ENCODE measurements at regions not wholly inside any gene's neighbourhood (a gene's known extent, or its start where the extent isn't known, plus 50 kb on each side); places are given as distances from the start of the nearest gene placed in this dataset.

- H3K4me1 ChIP-seq, result no peaks in the 10 kb centered on the region
- H3K36me3 ChIP-seq (ENCODE audit: control insufficient read depth, insufficient read depth, low read length), result no peaks in the 10 kb centered on the region
- H3K4me1 Mint-ChIP-seq (ENCODE audit: low read depth, unreplicated experiment), result peaks cover 6% of the 10 kb centered on the region
- ChIA-PET POLR2A (no interaction called here), CTCF (no interaction called here)
- peaks cover 14% of the 10 kb centered on the region for H3K36me3 Mint-ChIP-seq (ENCODE audit: insufficient read depth, unreplicated experiment)
- TF ChIP-seq CTCF (IDR thresholded peaks at IDR 0.05; ENCODE audit: insufficient read depth in 1 of 2, low read depth in 1 of 2, low read length in 1 of 2, severe bottlenecking in 1 of 2, unreplicated experiment in 1 of 2), result no peak
- no peak for DNase-seq
- intact Hi-C loops (cut with micrococcal nuclease; ENCODE audit: unreplicated experiment), result no loop called here
- no peaks in the 10 kb centered on the region for H3K27me3 ChIP-seq (replicated peaks; ENCODE audit: control insufficient read depth, insufficient read depth, low read length)
- no peaks in the 10 kb centered on the region for H3K27me3 Mint-ChIP-seq (ENCODE audit: insufficient read depth, unreplicated experiment)
- H3K9me3 Mint-ChIP-seq (ENCODE audit: unreplicated experiment), result no peaks in the 10 kb centered on the region
- no peaks in the 10 kb centered on the region for H3K9me3 ChIP-seq
- H3K4me3 Mint-ChIP-seq (ENCODE audit: unreplicated experiment), result no peak overlapping the region
- no peak overlapping the region for H3K4me3 ChIP-seq (ENCODE audit: low read depth, low read length)
- no TSS peak for BruUV-seq (replicated peaks)
- H3K27ac Mint-ChIP-seq (ENCODE audit: unreplicated experiment), result peak overlapping the region; percentile 66
These were observed 87.8 kb upstream of the TMEM17 start for GRCh38 chr2:62593825-62594224.

GRCh38 chr2:62591491-62591890 lies 85.5 kb upstream of the TMEM17 start:
- peak overlapping the region; percentile 35 for H3K27ac Mint-ChIP-seq (ENCODE audit: unreplicated experiment)
- Histone ChIP-seq H3K4me1 (no peaks in the 10 kb centered on the region), H3K9me3 (no peaks in the 10 kb centered on the region; the same call in 1 of the 2 replicates), H3K27me3 (replicated peaks; ENCODE audit: control insufficient read depth, insufficient read depth, low read length) (no peaks in the 10 kb centered on the region), H3K4me3 (ENCODE audit: low read depth, low read length) (no peak overlapping the region), H3K36me3 (ENCODE audit: control insufficient read depth, insufficient read depth, low read length) (no peaks in the 10 kb centered on the region)
- TF ChIP-seq CTCF (IDR thresholded peaks at IDR 0.05; ENCODE audit: insufficient read depth in 1 of 2, low read depth in 1 of 2, low read length in 1 of 2, severe bottlenecking in 1 of 2, unreplicated experiment in 1 of 2), result no peak
- BruUV-seq (replicated peaks), result no TSS peak
- H3K4me1 Mint-ChIP-seq (ENCODE audit: low read depth, unreplicated experiment), result peaks cover 6% of the 10 kb centered on the region
- H3K27me3 Mint-ChIP-seq (ENCODE audit: insufficient read depth, unreplicated experiment), result no peaks in the 10 kb centered on the region
- no peak for DNase-seq
- H3K4me3 Mint-ChIP-seq (ENCODE audit: unreplicated experiment), result no peak overlapping the region
- ChIA-PET CTCF (no interaction called here), POLR2A (no interaction called here)
- intact Hi-C loops (cut with micrococcal nuclease; ENCODE audit: unreplicated experiment), result no loop called here
- peaks cover 9% of the 10 kb centered on the region for H3K36me3 Mint-ChIP-seq (ENCODE audit: insufficient read depth, unreplicated experiment)
- H3K9me3 Mint-ChIP-seq (ENCODE audit: unreplicated experiment), result no peaks in the 10 kb centered on the region

GRCh38 chr2:62589691-62590356 lies 83.8 kb upstream of the TMEM17 start:
- ChIA-PET CTCF (no interaction called here), POLR2A (no interaction called here)
- Mint-ChIP-seq H3K27ac (ENCODE audit: unreplicated experiment) (no peak overlapping the region), H3K4me1 (ENCODE audit: low read depth, unreplicated experiment) (no peaks in the 10 kb centered on the region), H3K36me3 (ENCODE audit: insufficient read depth, unreplicated experiment) (peaks cover 9% of the 10 kb centered on the region), H3K9me3 (ENCODE audit: unreplicated experiment) (no peaks in the 10 kb centered on the region), H3K4me3 (ENCODE audit: unreplicated experiment) (no peak overlapping the region), H3K27me3 (ENCODE audit: insufficient read depth, unreplicated experiment) (no peaks in the 10 kb centered on the region)
- Histone ChIP-seq H3K36me3 (ENCODE audit: control insufficient read depth, insufficient read depth, low read length) (no peaks in the 10 kb centered on the region), H3K27me3 (replicated peaks; ENCODE audit: control insufficient read depth, insufficient read depth, low read length) (no peaks in the 10 kb centered on the region), H3K4me3 (ENCODE audit: low read depth, low read length) (no peak overlapping the region), H3K9me3 (no peaks in the 10 kb centered on the region; the same call in 1 of the 2 replicates), H3K4me1 (no peaks in the 10 kb centered on the region)
- DNase-seq, result no peak
- intact Hi-C loops (cut with micrococcal nuclease; ENCODE audit: unreplicated experiment), result no loop called here
- no peak for TF ChIP-seq CTCF (IDR thresholded peaks at IDR 0.05; ENCODE audit: insufficient read depth in 1 of 2, low read depth in 1 of 2, low read length in 1 of 2, severe bottlenecking in 1 of 2, unreplicated experiment in 1 of 2)
- no TSS peak for BruUV-seq (replicated peaks)
